Smooth muscle cell (in vitro differentiated cells): ENCODE measurements at regions not wholly inside any gene's neighbourhood (a gene's known extent, or its start where the extent isn't known, plus 50 kb on each side); places are given as distances from the start of the nearest gene placed in this dataset.

Experiments used
- DNase-seq: peaks from one replicate; lab custom pipeline; 2025; ENCODE audit not compliant: unreplicated experiment; lab: John Stamatoyannopoulos, UW
- H2AFZ ChIP-seq: fragments of 200-600 bp; sonication (generic); 2 replicates; pipeline ENCODE4 v1.6.0; 2016; ENCODE audit warnings: antibody characterized with exemption, low read depth, mild to moderate bottlenecking
- H3F3A ChIP-seq: fragments of 200-600 bp; sonication (generic); 2 replicates; pipeline ENCODE4 v1.6.0; 2017; ENCODE audit warnings: antibody characterized with exemption, low read depth
- H3K27ac ChIP-seq: fragments of 200-600 bp; sonication (generic); 2 replicates; pipeline ENCODE4 v1.5.1; 2016; ENCODE audit warnings: low read depth, mild to moderate bottlenecking
- H3K27me3 ChIP-seq: fragments of 200-600 bp; sonication (generic); 2 replicates; pipeline ENCODE4 v1.6.1; 2016; ENCODE audit warnings: low read depth, mild to moderate bottlenecking
- H3K36me3 ChIP-seq: fragments of 200-600 bp; sonication (generic); 2 replicates; pipeline ENCODE4 v1.5.1; 2016; ENCODE audit warnings: low read depth
- H3K4me1 ChIP-seq: fragments of 200-600 bp; sonication (generic); 2 replicates; pipeline ENCODE4 v1.5.1; 2016; ENCODE audit warnings: low read depth
- H3K4me2 ChIP-seq: fragments of 200-600 bp; sonication (generic); 2 replicates; pipeline ENCODE4 v1.6.0; 2016; ENCODE audit warnings: mild to moderate bottlenecking
- H3K4me3 ChIP-seq: fragments of 200-600 bp; sonication (generic); 2 replicates; pipeline ENCODE4 v1.5.1; 2016; ENCODE audit warnings: mild to moderate bottlenecking
- H3K79me2 ChIP-seq: fragments of 200-600 bp; sonication (generic); 2 replicates; pipeline ENCODE4 v1.6.0; 2016; ENCODE audit warnings: low read depth, mild to moderate bottlenecking
- H3K9ac ChIP-seq: fragments of 200-600 bp; sonication (generic); 2 replicates; pipeline ENCODE4 v1.6.0; 2016; ENCODE audit warnings: low read depth
- H3K9me3 ChIP-seq: fragments of 200-600 bp; sonication (generic); replicated peaks from 2 replicates; pipeline ENCODE4 v1.5.1; 2016; ENCODE audit warnings: low read depth
- H4K20me1 ChIP-seq: fragments of 200-600 bp; sonication (generic); 2 replicates; pipeline ENCODE4 v1.6.0; 2016; ENCODE audit warnings: low read depth
- CTCF ChIP-seq: fragments of 200-600 bp; sonication (generic); IDR thresholded peaks from 2 replicates; pipeline ENCODE4 v1.5.1; 2017; ENCODE audit warnings: borderline replicate concordance, mild to moderate bottlenecking, antibody characterized with exemption; ENCODE audit not compliant: insufficient read depth, poor library complexity, severe bottlenecking
- WGBS: methylation state at CpG from one replicate; pipeline ENCODE4 v1.1.7; 2016; ENCODE audit warnings: low lambda C conversion rate; 5-methylcytosine and 5-hydroxymethylcytosine counted together

- DNase-seq, result no peak
- no peaks in the 10 kb centered on the region for H3K4me1 ChIP-seq
- H3K4me2 ChIP-seq, result no peak overlapping the region
- no peak for TF ChIP-seq CTCF
- no peaks in the 10 kb centered on the region for H4K20me1 ChIP-seq
- no peaks in the 10 kb centered on the region for H3K27me3 ChIP-seq
- no peak overlapping the region for H2AFZ ChIP-seq
- H3K79me2 ChIP-seq, result no peaks in the 10 kb centered on the region
- H3K36me3 ChIP-seq, result no peaks in the 10 kb centered on the region
- WGBS, result 92% methylated on average over 3 of the region's 3 CpGs
- H3K9ac ChIP-seq, result no peak overlapping the region
- H3F3A ChIP-seq, result no peaks in the 10 kb centered on the region
- no peak overlapping the region for H3K4me3 ChIP-seq
- no peaks in the 10 kb centered on the region for H3K9me3 ChIP-seq
- no peak overlapping the region for H3K27ac ChIP-seq
Observed at GRCh38 chr5:120037451-120037850, 408.1 kb downstream of the FAM170A start.

- Histone ChIP-seq H3K27me3 (no peaks in the 10 kb centered on the region), H3K4me3 (no peak overlapping the region), H3F3A (no peaks in the 10 kb centered on the region), H3K4me1 (no peaks in the 10 kb centered on the region), H3K9ac (no peak overlapping the region), H3K4me2 (no peak overlapping the region), H3K27ac (no peak overlapping the region), H3K79me2 (no peaks in the 10 kb centered on the region), H2AFZ (no peak overlapping the region), H4K20me1 (no peaks in the 10 kb centered on the region), H3K9me3 (no peaks in the 10 kb centered on the region), H3K36me3 (no peaks in the 10 kb centered on the region)
- WGBS, result 96% methylated on average over 3 of the region's 3 CpGs
- DNase-seq, result no peak
- no peak for TF ChIP-seq CTCF
Observed at GRCh38 chr5:120039111-120039510, 409.8 kb downstream of the FAM170A start.

GRCh38 chr5:120043431-120043830 is 414.1 kb downstream of the FAM170A start:
- Histone ChIP-seq H3K36me3 (no peaks in the 10 kb centered on the region), H3K9me3 (no peaks in the 10 kb centered on the region), H3K4me1 (no peaks in the 10 kb centered on the region), H2AFZ (no peak overlapping the region), H3K9ac (no peak overlapping the region), H3K4me2 (no peak overlapping the region), H3K4me3 (no peak overlapping the region), H3F3A (no peaks in the 10 kb centered on the region), H3K79me2 (no peaks in the 10 kb centered on the region), H4K20me1 (no peaks in the 10 kb centered on the region), H3K27me3 (no peaks in the 10 kb centered on the region), H3K27ac (no peak overlapping the region)
- no peak for DNase-seq
- no peak for TF ChIP-seq CTCF

GRCh38 chr5:120052916-120053828 is 410.9 kb upstream of the PRR16 start:
- Histone ChIP-seq H3K9me3 (no peaks in the 10 kb centered on the region), H3K4me2 (no peak overlapping the region), H2AFZ (peak overlapping the region; percentile 73), H3F3A (no peaks in the 10 kb centered on the region), H3K79me2 (no peaks in the 10 kb centered on the region), H3K4me3 (no peak overlapping the region), H3K36me3 (no peaks in the 10 kb centered on the region), H3K27ac (no peak overlapping the region), H3K9ac (no peak overlapping the region), H3K27me3 (no peaks in the 10 kb centered on the region), H3K4me1 (no peaks in the 10 kb centered on the region), H4K20me1 (no peaks in the 10 kb centered on the region)
- TF ChIP-seq CTCF, result no peak
- 73% methylated on average over 4 of the region's 4 CpGs for WGBS
- no peak for DNase-seq
